Type B pancreatic cell (in vitro differentiated cells): ENCODE measurements at regions not wholly inside any gene's neighbourhood (a gene's known extent, or its start where the extent isn't known, plus 50 kb on each side); places are given as distances from the start of the nearest gene placed in this dataset.

Source experiments
- DNase-seq: peaks from one replicate; pipeline ENCODE4 v3.0.0; 2021; ENCODE audit warnings: mixed read lengths; ENCODE audit not compliant: unreplicated experiment; ENCODE audit errors: extremely low spot score
- H3K27ac Mint-ChIP-seq: 2 replicates; pipeline ENCODE4 v1.8.0; 2021; ENCODE audit warnings: mild to moderate bottlenecking, mixed read lengths
- H3K27me3 Mint-ChIP-seq: 2 replicates; pipeline ENCODE4 v1.8.0; 2021; ENCODE audit warnings: mixed read lengths
- H3K36me3 Mint-ChIP-seq: 2 replicates; pipeline ENCODE4 v1.8.0; 2021; ENCODE audit warnings: mixed read lengths
- H3K4me1 Mint-ChIP-seq: one replicate; pipeline ENCODE4 v1.8.0; 2021; ENCODE audit warnings: mixed read lengths; ENCODE audit not compliant: unreplicated experiment
- H3K4me3 Mint-ChIP-seq: 2 replicates; pipeline ENCODE4 v1.8.0; 2021; ENCODE audit warnings: mild to moderate bottlenecking, mixed read lengths
- H3K9me3 Mint-ChIP-seq: 2 replicates; pipeline ENCODE4 v1.8.0; 2021; ENCODE audit warnings: mixed read lengths
- TF ChIP-seq, protein P1 (sequence below): fragments of 200-600 bp; sonication (generic); conservative IDR thresholded peaks from 2 replicates; pipeline ENCODE4 v1.5.0; 2021; ENCODE audit warnings: antibody characterized with exemption, mild to moderate bottlenecking

DNA sequence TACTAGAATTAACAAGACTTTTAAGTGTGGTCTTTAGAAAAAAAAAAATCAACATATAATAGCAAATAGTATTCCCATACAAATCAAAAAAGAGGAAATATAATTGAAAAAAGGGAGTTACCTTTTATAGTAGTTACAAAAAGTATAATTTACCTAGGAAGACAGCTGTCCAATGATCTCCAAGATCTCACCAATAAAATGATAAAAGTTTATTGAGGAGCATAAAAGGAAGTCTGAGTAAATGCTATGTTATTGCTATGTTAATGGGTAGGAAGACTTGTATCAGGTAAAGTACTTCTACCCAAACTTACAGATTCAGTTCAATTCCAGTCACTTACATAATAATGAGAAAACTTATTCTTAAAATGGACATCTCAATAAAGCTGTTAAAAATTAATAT is 379.0 kb upstream of the TPM1 start:
- H3K4me3 Mint-ChIP-seq: no peak overlapping the region
- H3K36me3 Mint-ChIP-seq: peaks cover 18% of the 10 kb centered on the region
- TF ChIP-seq, protein P1, sequence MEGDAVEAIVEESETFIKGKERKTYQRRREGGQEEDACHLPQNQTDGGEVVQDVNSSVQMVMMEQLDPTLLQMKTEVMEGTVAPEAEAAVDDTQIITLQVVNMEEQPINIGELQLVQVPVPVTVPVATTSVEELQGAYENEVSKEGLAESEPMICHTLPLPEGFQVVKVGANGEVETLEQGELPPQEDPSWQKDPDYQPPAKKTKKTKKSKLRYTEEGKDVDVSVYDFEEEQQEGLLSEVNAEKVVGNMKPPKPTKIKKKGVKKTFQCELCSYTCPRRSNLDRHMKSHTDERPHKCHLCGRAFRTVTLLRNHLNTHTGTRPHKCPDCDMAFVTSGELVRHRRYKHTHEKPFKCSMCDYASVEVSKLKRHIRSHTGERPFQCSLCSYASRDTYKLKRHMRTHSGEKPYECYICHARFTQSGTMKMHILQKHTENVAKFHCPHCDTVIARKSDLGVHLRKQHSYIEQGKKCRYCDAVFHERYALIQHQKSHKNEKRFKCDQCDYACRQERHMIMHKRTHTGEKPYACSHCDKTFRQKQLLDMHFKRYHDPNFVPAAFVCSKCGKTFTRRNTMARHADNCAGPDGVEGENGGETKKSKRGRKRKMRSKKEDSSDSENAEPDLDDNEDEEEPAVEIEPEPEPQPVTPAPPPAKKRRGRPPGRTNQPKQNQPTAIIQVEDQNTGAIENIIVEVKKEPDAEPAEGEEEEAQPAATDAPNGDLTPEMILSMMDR: no peak
- peaks cover 11% of the 10 kb centered on the region for H3K4me1 Mint-ChIP-seq
- DNase-seq: no peak
- no peaks in the 10 kb centered on the region for H3K27me3 Mint-ChIP-seq
- H3K27ac Mint-ChIP-seq: no peak overlapping the region
- H3K9me3 Mint-ChIP-seq: no peaks in the 10 kb centered on the region

DNA sequence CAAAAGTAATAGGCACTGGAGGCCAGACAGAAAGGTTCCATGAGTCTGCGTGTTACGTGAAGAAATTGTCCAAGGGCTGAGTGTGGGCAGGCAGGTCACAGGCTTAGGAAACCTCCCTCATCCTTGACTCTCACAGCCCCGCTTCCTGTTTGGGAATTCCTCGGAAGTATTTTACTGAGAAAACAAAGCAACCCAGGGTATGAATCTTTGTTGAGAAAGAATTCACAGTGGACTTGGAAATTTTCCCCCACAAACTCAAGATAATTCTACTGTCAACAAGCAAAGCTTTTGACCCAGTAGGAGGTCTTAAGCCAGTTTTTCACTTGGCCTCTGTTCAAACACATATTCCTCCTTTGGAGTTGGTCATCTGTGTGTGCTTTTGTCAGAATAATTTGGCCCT is 377.1 kb upstream of the TPM1 start:
- peaks cover 24% of the 10 kb centered on the region for H3K36me3 Mint-ChIP-seq
- DNase-seq: no peak
- peaks cover 16% of the 10 kb centered on the region for H3K4me1 Mint-ChIP-seq
- peak overlapping the region; percentile 68 for H3K27ac Mint-ChIP-seq
- H3K9me3 Mint-ChIP-seq: no peaks in the 10 kb centered on the region
- H3K27me3 Mint-ChIP-seq: no peaks in the 10 kb centered on the region
- no peak overlapping the region for H3K4me3 Mint-ChIP-seq
- TF ChIP-seq, protein P1: no peak

DNA sequence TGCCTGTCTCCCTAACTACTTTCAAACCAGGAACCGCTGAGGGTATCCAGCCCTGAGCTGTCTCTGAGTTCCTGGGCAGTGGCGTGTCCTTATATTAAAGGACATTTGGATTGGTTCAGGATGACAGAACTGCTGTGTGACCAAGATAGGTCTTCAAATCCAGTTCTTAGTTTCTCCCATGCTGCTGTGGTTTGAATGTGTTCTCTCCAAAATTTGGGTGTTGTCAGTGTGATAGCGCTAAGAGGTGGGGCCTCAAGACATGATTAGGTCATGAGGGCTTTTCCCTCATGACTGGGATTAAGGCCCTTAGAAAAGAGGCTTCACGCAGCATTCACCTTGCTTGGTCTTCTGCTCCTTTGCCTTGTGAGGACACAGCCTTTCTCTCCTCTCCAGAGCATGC is 376.5 kb upstream of the TPM1 start:
- DNase-seq: no peak
- TF ChIP-seq, protein P1: no peak
- no peak overlapping the region for H3K4me3 Mint-ChIP-seq

DNA sequence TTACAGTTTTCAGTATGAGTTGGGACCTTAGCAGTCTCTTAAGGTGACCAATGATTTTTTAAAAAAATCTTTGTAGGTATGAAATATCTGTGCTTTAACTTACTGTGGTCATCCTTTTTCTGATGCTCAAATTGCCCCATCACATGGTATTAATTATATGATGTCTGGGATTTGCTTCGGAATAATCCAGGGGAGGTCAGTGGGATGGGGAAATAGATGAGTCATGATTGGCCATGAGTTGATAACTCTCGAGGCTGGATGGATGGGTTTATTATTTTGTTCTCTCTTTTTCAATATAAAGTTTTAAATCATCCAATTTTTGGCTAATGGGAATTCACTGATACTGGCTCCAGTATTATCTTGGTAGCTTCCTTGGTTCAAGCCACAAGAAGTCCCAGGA is 370.3 kb upstream of the TPM1 start:
- no peak for DNase-seq
- peaks cover 14% of the 10 kb centered on the region for H3K4me1 Mint-ChIP-seq

More for the DNA sequence above, 376.5 kb upstream of the TPM1 start:
- Mint-ChIP-seq H3K36me3 (peaks cover 29% of the 10 kb centered on the region), H3K9me3 (no peaks in the 10 kb centered on the region), H3K27ac (peak overlapping the region; percentile 68), H3K27me3 (no peaks in the 10 kb centered on the region), H3K4me1 (peaks cover 16% of the 10 kb centered on the region)

DNA sequence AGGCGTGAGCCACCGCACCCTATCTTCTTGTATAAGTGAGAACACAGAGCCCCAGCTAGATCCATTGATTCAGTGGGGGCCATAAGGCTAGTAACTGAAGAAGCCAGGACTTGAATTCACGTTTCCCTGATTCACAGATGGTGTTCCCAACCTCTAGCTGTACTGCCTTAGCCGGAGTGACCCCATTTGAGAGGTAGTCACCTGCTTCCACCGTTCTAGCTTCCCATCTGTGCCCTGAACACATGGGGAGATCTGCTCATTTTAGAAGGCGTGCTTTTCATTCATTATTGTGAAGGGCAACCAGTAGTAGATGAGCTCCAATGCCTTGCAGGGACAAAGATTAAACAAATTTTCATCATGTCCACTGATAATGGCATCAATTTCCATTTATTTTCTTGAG is 365.7 kb upstream of the TPM1 start:
- Mint-ChIP-seq H3K36me3 (peaks cover 34% of the 10 kb centered on the region), H3K4me3 (no peak overlapping the region), H3K4me1 (peaks cover 10% of the 10 kb centered on the region), H3K9me3 (no peaks in the 10 kb centered on the region), H3K27me3 (no peaks in the 10 kb centered on the region), H3K27ac (no peak overlapping the region)
- no peak for DNase-seq
- TF ChIP-seq, protein P1: no peak

More for the DNA sequence above, 370.3 kb upstream of the TPM1 start:
- Mint-ChIP-seq H3K9me3 (no peaks in the 10 kb centered on the region), H3K36me3 (peaks cover 45% of the 10 kb centered on the region), H3K27ac (no peak overlapping the region), H3K27me3 (no peaks in the 10 kb centered on the region), H3K4me3 (no peak overlapping the region)
- TF ChIP-seq, protein P1: no peak
